ENCODE measurements at regions not wholly inside any gene's neighbourhood (a gene's known extent, or its start where the extent isn't known, plus 50 kb on each side); places are given as distances from the start of the nearest gene placed in this dataset.

DNA sequence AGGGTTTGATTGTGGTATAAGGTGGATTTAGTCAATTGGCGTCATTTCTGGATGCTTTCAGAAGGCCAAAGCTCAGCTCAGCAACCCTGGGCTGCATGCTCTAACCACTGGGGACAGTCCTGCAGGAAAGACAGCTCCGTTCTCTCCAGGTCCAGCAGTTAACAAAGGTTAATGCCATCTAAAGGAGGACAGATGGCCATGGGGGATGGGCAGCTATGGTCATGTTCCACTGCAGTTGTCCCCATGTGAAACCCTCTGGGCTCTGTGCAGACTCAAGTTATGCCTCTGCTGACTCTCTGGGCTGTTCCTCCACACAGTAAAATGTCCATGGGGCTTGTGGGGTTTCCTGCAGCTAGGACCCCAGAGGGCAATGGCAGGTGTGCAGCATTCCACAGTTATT lies 562.1 kb upstream of the ADGRL3 start:
- TF ChIP-seq POLR2A (IDR thresholded peaks at IDR 0.05; ENCODE audit: low read length) (no peak), GATA1 (IDR thresholded peaks at IDR 0.05; ENCODE audit: low read depth, low read length) (no peak)

Measured in erythroblast (primary cell).